ENCODE measurements at regions not wholly inside any gene's neighbourhood (a gene's known extent, or its start where the extent isn't known, plus 50 kb on each side); places are given as distances from the start of the nearest gene placed in this dataset.

DNA sequence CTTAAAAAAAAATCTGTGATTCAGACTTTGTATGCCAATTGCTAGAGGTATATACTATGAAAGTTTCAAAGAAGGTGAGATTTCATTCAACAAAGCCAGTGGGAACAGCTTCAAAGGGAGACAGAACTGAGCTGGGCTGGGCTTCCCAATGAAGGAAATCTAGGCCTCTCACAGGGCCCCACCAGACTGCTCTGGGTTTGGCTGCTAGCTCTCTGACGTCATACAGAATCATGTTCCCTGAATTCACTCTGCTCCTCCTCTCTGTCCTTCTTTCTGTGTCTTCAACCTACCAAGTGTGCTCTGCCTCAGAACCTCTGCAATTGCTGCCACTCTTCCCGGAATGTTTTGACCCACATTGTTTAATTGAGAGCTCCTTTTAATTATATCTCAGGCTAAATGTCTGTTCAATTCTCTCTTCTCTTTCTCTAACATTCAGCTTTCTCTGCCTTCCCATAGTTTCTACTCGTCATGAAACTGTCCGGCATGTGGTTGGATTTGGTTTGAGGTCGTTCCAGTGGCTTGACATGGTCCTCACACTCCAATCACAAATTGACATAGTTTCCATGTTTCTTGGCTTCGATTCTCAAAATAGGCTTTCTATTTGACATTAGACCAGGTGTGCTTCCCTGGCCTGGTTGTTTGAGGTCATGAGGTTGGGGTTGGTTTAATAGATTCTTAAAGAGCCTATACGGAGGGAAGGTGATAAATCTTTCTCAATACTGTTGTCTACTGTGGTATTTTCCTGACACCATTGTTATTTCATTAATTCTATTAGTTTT is 282.1 kb upstream of the EMCN start:
- no peak for DNase-seq

DNA sequence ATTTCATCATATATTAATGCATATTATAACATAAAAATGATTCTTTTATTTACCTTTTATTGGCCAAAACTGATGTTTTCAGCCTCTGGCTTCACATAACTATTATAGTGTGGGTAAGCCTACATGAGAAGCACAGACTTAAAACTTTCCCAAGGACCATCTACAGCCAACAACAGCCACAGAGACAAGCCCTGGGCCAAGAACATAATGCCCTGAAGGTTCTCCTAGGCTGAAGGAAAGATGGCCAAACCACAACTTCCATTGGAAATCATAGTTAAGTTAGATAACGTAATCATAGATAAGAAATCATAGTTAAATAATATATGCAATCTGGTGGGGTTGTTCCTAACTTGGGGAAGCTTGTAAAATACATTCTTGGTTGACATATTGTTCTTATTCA is 280.0 kb upstream of the EMCN start:
- no peak for DNase-seq

DNA sequence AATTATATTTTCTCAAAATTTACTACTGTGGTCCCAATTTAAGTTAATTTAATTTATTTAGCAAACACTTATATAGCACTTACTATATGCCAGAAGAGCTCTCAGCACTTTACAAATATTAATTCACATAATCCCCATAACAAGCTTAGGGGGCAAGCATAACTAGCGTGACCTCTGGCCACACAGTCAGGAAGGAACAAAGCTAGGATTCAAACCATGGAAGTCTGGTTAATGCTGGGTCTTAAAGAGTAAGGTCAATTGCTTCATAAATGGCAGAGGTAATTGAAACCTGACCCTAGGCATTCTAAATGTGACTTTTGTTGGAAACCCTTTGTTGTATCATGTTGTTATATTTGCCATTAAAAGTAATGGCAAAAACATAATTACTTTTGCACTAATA is 279.5 kb upstream of the EMCN start:
- no peak for DNase-seq

DNA sequence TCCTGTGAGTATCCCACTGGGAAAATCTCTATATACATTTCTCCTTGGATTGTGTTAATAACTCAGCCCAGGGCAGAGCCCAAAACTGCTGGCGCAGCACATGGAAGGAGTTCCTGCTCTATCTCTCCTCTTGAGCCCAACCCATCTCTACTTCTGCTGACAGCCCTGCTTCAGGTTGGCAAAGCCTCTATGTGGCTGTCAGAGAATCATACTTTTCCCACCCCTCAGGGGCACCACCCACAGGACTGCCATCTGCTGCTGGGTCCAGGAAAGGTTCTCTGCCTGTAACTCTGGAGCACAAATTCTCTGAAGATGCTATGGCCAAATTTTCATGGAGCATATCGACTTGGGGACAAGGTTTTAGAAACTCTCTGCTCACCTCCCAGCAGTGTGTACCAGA is 278.5 kb upstream of the EMCN start:
- no peak for DNase-seq

DNA sequence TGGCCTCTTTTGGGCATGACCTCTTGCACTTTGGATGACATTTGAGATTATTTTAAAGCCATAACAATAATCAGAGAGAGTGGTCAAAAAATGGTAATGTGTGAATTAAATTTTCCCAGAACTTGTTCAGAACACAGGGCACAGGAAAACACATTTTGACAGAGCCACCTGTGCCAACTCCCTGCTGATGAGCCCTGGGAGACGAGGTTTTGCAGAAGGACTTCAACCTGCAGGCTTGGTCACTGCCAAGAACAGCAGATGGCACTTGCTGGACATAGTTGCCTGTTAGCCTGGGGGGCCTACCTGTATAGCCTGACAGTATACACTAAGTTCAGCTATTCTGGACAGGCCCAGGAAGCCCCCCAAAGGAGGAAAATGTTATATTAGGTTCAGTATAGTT is 277.8 kb upstream of the EMCN start:
- no peak for DNase-seq

DNA sequence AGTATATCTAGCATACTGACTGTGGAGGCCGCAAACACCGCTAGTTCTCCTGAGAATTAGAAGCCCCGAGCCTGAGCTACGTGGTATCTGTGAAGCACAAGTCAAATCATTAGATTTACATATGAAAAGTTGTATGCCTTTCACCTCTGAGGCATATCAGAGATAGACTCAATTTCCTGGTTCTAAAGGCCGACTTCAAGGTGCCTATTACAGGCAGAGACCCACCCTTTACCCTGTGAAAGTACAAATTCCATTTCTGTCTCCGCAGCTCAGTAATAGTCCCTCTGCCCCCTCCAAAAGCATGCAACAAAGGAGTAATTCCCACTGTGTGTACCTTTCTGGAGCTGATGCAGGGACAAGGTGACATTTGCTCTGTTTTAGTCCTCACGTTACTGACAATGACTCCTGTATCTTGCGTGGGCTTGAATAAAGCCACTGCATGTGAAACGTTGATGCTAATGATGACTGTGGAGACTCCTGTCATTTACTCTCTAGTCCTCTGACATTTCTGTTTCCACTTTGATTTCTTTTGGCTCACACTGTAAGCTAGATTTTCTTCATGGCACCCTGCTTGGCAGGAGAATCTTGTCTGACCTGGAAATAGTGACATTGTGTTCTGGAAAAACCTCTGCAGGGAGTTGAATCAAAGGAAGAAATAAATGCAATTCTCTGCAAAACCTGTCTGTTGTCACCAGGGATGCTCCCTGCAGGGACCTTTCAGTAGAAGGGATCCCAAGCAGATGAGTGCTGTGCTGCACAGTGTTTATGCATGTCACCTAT is 273.2 kb upstream of the EMCN start:
- DNase-seq = no peak

DNA sequence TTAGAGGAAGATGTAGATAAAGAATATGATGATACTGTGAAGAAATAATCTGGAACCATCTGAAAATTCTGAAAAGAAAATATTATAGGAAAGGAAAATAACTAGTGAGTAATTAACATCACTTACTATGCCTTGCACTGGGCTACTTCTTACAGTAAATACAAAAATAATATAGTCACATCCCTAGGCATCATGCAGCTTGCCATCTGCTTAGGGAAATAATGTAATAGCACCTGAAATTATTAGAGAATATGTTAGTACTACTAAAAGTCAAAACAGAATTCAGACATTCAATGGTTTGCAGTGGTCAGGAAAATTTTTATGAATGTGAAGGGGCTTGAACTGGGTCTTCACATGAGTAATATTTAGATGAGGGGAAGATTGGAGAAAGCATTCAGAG is 272.2 kb upstream of the EMCN start:
- DNase-seq = no peak

DNA sequence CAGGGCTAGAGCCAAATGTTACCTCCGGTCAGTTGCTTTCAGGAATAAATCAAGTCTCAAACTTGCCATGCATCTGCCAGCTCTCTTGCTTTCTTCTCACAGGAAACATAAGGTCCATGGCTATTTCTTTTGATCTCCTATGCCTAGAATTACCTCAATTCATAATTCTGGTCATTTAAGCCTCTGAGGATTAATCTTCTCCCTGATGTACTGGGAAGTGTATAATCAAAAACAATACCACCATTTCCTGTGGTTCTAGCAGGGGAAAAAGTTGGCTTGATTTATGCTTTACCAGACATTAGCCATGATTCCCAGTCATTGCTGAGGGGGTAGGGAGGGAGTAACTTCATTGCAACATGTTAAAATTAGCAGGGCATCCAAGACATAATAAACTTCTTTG is 268.7 kb upstream of the EMCN start:
- DNase-seq = no peak

DNA sequence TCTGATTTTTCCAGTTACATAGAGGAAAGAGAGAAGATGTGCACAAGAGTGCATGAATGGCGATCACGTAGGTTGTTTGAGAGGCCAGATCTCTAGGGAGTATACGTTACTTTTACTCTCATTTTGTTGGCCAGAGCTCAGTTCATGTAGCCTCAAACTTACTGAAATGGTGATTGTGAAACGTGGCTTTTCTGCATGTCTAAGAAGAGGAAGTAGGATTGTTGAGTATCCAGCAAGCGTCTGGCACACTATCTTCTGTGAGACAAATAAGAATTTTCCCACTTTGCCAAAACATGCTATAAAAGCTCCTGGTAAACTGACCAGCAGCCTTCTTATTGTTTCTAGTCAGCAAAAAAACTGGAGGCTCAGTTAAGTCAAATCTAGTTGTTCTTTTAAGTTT is 264.5 kb upstream of the EMCN start:
- DNase-seq = no peak

DNA sequence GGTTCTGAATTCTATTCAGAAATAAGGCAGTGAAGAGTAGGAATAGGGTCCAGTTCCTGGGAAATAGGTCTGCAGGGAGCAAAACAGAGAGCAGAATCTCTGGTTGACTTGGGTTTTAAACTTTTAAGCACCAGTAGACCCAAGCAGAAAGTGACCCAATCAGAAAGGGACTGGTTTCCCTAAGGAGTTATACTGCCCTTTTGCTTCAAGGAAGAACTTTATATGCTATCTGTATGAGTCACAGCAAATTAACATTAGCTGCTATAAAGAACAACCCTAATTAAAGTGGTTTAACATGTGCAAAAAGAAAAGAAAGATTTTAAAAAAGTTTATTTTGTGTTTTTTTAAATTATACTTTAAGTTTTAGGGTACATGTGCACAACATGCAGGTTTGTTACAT is 263.6 kb upstream of the EMCN start:
- no peak for DNase-seq

DNA sequence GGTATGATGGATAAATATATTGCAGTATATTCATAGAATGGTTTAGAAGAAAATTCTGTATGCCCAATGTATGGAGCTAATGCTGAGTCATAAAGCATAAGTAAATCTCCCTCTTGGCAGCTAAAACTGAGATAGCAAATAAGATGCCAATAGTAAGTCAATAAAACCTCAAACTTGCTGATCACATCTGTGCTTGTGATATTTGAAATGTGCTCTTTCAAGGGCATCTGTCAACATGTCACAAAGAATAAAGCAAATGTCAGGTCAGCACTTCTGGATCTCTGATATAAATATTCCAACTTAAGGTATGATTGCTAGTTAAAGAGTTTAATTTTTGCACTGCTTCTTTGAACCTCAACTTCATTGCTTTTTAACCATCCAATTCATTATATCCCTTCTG is 262.3 kb upstream of the EMCN start:
- DNase-seq = no peak

DNA sequence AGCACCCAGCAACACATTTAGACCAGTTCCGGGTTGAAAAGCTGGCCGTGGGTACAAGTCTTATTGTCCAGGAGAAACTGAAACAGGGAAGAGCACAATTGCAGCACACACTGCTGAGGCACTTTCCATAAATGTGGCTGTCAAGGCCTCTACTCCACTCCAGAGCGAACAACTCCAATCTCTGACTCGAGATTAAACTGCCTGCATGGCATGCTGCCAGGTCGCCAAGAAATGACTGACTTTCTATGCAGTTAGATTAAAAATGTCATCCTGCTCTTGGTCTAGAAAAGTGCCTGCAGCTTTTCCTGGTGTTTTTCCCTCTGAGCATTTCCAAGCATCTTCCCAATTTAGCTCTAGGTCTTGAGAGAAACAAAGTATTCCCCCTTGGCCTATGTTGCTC is 260.6 kb upstream of the EMCN start:
- DNase-seq = no peak

DNA sequence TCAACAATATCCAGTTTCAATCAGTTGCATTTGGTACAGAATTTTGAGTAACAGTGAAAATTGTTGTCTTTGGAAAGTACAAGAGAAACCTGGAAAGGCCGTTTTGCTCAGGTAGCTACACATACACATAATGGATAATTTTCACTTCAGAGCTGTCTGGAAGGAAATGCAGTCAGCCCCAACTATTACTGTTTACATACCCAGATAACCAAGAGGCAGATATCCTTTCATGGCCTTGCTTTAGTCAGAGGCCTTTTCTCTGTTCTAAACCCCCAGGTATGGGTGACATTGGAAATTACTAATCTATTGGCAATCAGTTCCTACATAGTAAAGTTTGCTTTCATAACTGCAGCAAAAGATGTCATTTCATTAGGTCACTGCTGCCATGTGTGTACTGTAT is 244.9 kb upstream of the EMCN start:
- DNase-seq = no peak

DNA sequence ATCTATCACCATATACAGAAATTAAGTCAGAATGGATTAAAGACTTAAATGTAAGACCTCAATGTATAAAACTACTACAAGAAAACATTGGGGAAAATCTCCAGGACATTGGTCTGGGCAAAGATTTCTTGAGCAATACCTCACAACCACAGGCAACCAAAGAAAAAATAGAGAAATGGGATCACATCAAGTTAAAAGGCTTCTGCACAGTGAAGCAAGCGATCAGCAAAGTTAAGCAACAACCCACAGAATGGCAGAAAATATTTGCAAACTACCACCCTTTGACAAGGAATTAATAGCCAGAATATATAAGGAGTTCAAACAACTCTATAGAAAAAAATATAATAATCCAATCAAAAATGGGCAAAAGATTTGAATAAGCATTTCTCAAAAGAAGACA is 236.9 kb upstream of the EMCN start:
- DNase-seq = no peak

DNA sequence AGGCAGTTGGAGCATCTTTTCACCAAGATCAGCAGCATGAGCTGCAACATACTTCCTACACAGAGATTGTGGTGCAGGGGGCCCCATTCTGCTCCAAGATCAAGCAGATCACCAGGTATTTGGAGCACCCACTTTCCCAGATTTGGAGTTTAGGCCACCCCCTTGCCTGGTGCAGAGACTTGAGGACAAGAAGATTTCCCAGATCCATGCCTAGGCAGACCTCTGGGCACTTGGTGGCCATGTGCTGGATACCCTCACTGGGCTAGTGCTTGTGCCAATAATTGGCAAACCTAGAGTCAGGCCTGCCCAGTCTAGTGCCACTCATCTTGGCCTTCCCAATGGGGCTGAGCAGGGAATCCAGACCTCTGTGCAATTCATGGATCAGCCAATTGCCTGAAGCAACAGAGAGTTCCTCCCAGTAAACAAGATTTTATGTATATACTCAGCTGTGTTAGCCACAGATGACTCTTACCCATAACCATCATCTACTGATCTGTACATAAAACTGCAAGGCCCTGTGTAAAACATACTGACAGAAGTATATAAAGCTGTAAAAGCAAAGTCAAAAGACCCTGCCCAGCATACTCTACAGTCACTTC is 228.4 kb upstream of the EMCN start:
- no peak for DNase-seq

DNA sequence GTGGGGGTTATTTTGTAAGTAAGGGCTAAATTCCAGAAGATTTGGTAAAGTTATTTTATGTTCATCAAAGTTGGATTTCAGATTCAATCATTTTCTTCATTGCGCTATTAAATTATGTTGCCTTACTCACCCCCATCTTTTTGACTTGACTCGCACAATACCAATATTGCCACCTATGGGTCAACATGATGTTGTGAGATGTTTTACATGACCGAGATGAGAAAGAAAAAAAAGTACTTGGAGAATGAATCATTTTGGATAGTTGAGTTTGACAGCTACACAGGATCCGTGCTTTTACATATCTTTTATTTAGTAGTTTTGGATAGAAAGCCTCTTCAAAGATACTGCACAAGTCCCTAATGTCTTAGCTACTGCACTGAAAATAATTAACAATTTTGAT is 224.2 kb upstream of the EMCN start:
- no peak for DNase-seq

DNA sequence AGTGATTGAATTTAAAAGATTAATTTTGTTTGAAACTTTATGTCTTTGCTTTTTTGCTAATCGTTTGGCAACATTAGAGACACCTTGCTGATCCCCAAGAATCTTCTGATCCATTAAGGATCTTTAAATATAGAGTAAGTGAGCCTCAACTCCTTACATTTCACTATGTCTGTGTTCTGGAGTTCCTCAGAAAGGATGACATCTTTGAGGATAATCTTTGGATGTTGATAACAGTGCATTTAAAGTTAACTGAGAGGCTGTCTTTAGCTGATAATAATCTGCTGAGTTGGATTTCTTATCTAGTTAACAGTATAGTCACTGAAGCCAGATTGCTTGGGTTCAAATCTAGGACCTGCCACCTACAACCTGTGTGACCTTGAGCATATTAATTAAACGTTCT is 221.6 kb upstream of the EMCN start:
- DNase-seq = no peak

DNA sequence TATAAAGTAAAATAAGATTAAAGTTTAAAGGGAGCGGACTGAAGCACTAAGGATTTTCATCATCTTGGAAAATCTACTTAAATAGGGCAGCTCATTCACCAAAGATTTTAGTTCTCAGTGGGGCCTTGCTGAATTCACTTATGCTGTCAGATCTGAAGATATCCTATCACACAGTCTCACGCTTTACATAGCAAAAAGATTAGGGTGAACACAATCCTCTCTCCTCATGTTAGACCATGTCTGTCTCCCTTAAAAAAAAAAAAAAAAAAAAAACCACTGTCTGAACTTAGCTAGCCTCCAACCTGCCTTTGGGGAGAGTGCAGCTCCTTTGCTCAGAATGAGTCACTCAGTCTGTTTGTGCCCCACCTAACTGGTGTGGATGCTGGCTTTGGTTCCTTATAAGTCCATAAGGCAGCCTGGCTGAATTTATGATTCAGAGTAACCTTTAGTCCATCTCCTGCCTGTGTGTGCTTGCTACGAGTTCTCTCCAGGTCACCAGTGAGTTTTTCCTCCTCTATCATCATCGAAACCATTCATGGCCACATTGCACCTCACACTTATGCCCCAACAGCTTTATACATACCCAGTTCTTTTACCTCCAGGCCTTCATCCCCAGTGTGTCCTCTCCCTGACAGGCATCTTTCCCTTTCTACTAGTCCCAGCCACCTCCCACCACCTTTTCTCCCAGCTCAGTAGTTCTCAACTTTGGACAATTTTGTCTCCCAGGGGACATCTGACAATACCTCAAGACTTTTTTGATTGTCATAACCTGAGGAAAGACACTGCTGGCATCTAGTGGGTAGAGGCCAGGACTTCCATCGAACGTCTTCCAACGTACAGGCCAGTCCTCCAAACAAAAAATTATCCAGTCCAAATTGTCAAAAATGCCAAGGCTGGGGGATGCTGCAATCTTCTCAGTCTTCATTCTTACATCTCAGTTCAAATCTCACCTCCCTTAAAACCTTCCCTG is 220.7 kb upstream of the EMCN start:
- no peak for DNase-seq

DNA sequence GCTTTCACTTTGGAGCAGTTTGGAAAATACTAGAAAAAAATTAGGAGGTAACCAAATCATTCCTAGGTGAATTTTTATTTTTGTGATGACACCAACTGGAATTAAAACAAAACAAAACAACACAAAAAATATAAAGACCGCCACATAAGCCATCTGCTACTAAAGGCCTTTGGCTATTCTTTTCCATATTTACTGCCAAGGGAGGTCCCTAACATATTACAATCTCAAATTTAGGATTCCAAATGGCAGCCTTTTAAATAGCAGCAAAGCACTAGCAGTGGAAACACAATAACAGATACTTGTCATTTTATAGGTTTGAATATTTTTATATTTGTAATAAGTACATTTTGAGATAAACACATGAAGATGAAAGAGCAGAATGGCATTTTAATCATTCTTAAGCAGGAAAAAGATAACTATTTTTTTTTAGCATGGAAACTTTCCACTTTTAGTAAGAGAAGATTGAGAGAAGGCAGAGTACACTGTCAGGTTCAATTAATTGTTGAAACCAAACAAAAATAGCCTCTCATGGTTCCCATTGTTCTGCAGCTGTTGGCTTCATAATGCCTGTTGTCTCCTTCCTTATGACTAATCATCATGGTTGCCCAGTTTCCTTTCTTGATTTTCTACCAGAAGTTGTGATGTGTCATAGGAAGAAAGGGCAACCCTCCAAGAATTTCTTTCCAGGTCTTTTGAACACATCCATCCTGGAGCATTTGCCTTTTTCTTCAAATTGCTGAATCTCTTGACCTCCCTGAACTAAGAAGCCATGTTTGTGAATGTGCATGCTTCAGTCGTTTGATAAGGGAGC is 219.0 kb upstream of the EMCN start:
- DNase-seq = no peak

DNA sequence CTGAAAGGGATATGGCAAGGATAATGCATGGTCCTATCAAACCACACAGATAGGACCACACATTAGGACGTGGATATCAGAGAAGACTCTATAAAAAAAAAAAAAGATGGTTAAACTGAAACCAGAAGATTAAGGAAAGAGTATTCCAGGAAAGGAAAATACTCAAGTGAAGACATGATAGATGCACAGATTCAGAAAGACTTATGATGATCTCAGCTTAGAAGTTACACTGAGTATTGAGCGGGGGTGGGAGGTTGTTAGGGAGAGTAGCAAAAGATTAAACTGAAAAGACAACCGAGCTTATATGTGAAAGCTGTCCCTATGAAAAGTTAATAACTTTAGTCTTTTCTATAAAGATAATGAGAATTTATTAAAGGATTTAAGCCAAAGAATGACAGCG is 211.0 kb upstream of the EMCN start:
- DNase-seq = no peak

DNA sequence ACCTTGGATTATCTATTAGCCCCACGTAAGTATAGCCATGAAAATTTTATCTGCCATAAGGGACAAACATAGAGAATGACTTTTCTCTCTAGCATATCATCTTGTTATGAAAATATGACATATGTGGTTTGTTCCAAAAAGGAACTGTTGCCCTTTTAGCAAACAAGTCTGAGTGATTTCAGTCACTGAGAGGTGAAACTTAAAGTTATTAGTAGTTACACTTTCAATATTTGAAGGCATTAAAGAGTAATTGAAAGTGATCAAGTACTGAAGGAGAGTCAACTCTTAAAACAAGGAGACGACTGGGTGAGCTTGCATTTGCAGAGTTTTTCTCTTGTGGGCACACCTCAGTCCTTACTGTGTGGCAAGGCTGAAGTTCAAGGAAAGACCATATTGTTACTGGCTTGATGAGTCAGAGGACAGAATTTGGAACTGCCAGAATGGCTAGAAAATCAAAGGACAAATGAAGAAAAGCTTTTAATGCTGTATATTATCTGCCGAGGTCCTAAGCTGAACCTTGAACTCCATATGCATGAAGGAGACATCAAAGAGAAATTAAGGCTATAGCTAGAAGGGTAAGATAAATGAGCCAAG is 205.1 kb upstream of the EMCN start:
- no peak for DNase-seq

DNA sequence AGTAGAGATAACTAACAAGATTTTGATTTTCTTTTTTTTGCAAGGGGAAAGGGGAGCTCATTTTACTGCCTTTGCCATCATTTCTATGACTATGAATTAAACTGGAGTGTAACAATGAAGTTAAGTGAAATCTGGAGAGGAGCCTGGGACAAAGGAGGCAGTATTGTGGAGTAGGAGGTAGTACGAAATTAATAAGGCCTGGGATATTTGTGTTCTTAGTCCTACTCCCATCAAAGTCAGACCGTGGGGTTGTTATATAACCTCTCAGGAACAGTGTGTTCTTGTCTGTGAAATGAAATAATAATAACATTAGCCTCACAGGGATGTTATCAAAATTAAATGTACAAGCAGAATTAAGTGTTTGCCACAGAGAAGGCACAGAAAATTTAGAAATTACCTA is 204.3 kb upstream of the EMCN start:
- DNase-seq = no peak

Measured in CD4-positive, alpha-beta T cell treated with Interleukin-17A for 4 hours (primary cell).